ENCODE measurements at regions not wholly inside any gene's neighbourhood (a gene's known extent, or its start where the extent isn't known, plus 50 kb on each side); places are given as distances from the start of the nearest gene placed in this dataset.

- H3K4me3 ChIP-seq (ENCODE audit: low read depth in 2 of 2, low read length in 2 of 2), result no peak overlapping the region
- no peak for DNase-seq (ENCODE audit: low read depth, low spot score)
- ChIA-PET POLR2A (no interaction called here), CTCF (no interaction called here)
- H3K4me1 ChIP-seq (ENCODE audit: control insufficient read depth, insufficient read depth, low read length), result no peaks in the 10 kb centered on the region
- no peaks in the 10 kb centered on the region for H3K9me3 ChIP-seq (ENCODE audit: control insufficient read depth, insufficient read depth, low read depth, low read length)
- ATAC-seq, result no peak
- no TSS peak for BruUV-seq (replicated peaks)
- no peaks in the 10 kb centered on the region for H3K36me3 ChIP-seq (ENCODE audit: control insufficient read depth, insufficient read depth, low read length)
- TF ChIP-seq, protein P1, sequence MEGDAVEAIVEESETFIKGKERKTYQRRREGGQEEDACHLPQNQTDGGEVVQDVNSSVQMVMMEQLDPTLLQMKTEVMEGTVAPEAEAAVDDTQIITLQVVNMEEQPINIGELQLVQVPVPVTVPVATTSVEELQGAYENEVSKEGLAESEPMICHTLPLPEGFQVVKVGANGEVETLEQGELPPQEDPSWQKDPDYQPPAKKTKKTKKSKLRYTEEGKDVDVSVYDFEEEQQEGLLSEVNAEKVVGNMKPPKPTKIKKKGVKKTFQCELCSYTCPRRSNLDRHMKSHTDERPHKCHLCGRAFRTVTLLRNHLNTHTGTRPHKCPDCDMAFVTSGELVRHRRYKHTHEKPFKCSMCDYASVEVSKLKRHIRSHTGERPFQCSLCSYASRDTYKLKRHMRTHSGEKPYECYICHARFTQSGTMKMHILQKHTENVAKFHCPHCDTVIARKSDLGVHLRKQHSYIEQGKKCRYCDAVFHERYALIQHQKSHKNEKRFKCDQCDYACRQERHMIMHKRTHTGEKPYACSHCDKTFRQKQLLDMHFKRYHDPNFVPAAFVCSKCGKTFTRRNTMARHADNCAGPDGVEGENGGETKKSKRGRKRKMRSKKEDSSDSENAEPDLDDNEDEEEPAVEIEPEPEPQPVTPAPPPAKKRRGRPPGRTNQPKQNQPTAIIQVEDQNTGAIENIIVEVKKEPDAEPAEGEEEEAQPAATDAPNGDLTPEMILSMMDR (IDR thresholded peaks at IDR 0.05), result no peak
- TF ChIP-seq POLR2AphosphoS5 (IDR thresholded peaks at IDR 0.05; ENCODE audit: low read depth, low read length) (no peak), TCF7L2 (IDR thresholded peaks at IDR 0.05; ENCODE audit: low read depth, low read length) (no peak), REST (IDR thresholded peaks at IDR 0.05; ENCODE audit: insufficient read depth in 1 of 2, low read depth in 2 of 2, low read length in 1 of 2) (no peak)
- intact Hi-C loops (cut with micrococcal nuclease; ENCODE audit: unreplicated experiment), result no loop called here
- in situ Hi-C loops (cut with HindIII; ENCODE audit: low pct_unique_long_range_greater_than_20kb, low sequenced_read_pairs), result no loop called here
- H3K27ac ChIP-seq (ENCODE audit: low read length), result no peak overlapping the region
- no peaks in the 10 kb centered on the region for H3K27me3 ChIP-seq (ENCODE audit: control insufficient read depth, insufficient read depth, low read length)
Measured at GRCh38 chr1:105254906-105255305, 1505.2 kb downstream of the AMY1C start.

DNA sequence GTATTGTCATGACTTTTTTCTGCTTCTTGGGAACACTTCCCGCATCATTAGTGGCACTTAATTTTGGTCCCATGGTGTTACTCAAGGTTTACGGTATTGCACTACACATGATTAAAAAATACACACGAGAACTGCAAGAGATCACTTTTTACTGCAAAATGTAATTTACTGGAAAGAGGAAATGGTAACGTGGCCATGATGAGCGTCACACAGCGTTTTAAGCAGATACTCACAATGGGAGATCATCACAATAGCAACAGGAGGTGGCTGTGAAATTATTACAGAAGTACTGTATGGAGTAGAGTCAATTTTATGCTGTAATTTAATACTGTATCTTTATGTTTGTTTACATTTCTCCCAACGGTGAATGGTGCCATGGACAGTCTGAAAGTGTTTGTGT is 1510.3 kb downstream of the AMY1C start:
- DNase-seq (ENCODE audit: low read depth, low spot score) (no peak), ATAC-seq (no peak)
- Histone ChIP-seq H3K4me1 (ENCODE audit: control insufficient read depth, insufficient read depth, low read length) (no peaks in the 10 kb centered on the region), H3K27ac (ENCODE audit: low read length) (no peak overlapping the region), H3K9me3 (ENCODE audit: control insufficient read depth, insufficient read depth, low read depth, low read length) (no peaks in the 10 kb centered on the region), H3K27me3 (ENCODE audit: control insufficient read depth, insufficient read depth, low read length) (no peaks in the 10 kb centered on the region), H3K4me3 (ENCODE audit: low read depth in 2 of 2, low read length in 2 of 2) (no peak overlapping the region), H3K36me3 (ENCODE audit: control insufficient read depth, insufficient read depth, low read length) (no peaks in the 10 kb centered on the region)
- no TSS peak for BruUV-seq (replicated peaks)
- CTCF ChIA-PET, result no interaction called here
- POLR2A ChIA-PET, result no interaction called here
- in situ Hi-C loops (cut with HindIII; ENCODE audit: low pct_unique_long_range_greater_than_20kb, low sequenced_read_pairs) (no loop called here), intact Hi-C loops (cut with micrococcal nuclease; ENCODE audit: unreplicated experiment) (no loop called here)
- TF ChIP-seq POLR2AphosphoS5 (IDR thresholded peaks at IDR 0.05; ENCODE audit: low read depth, low read length) (no peak), SIN3A (IDR thresholded peaks at IDR 0.05; ENCODE audit: borderline replicate concordance, insufficient read depth, low read depth, low read length) (no peak), TCF7L2 (IDR thresholded peaks at IDR 0.05; ENCODE audit: low read depth, low read length) (no peak), REST (IDR thresholded peaks at IDR 0.05; ENCODE audit: insufficient read depth in 1 of 2, low read depth in 2 of 2, low read length in 1 of 2) (no peak)
- TF ChIP-seq, protein P1 (IDR thresholded peaks at IDR 0.05), result no peak

Measured in Panc1 (cell line).